ENCODE measurements at regions not wholly inside any gene's neighbourhood (a gene's known extent, or its start where the extent isn't known, plus 50 kb on each side); places are given as distances from the start of the nearest gene placed in this dataset.

GRCh38 chr3:83946049-83946448 lies 1012.7 kb upstream of the CADM2 start:
- TF ChIP-seq CTCF (conservative IDR thresholded peaks at IDR 0.05; ENCODE audit: low read depth, low read length): no peak
- Histone ChIP-seq H3K9ac (no peak overlapping the region), H3K4me1 (ENCODE audit: low read depth, poor library complexity, severe bottlenecking) (no peaks in the 10 kb centered on the region), H4K20me1 (ENCODE audit: insufficient read depth) (no peaks in the 10 kb centered on the region), H3K27ac (no peak overlapping the region), H3K4me2 (no peak overlapping the region), H3K27me3 (ENCODE audit: insufficient read depth, low read depth) (no peaks in the 10 kb centered on the region), H3K4me3 (IDR thresholded peaks at IDR 0.05; ENCODE audit: insufficient read depth, low read depth, low read length) (no peak overlapping the region), H3K79me2 (ENCODE audit: insufficient read depth, low read depth) (no peaks in the 10 kb centered on the region), H3K36me3 (ENCODE audit: insufficient read depth) (no peaks in the 10 kb centered on the region), H2AFZ (ENCODE audit: low read depth) (no peak overlapping the region)

- H3K4me2 ChIP-seq: no peak overlapping the region
- H3K4me1 ChIP-seq (ENCODE audit: low read depth, poor library complexity, severe bottlenecking): no peaks in the 10 kb centered on the region
- no peak overlapping the region for H3K27ac ChIP-seq
- no peaks in the 10 kb centered on the region for H4K20me1 ChIP-seq (ENCODE audit: insufficient read depth)
- H3K4me3 ChIP-seq (IDR thresholded peaks at IDR 0.05; ENCODE audit: insufficient read depth, low read depth, low read length): no peak overlapping the region
- TF ChIP-seq CTCF (conservative IDR thresholded peaks at IDR 0.05; ENCODE audit: low read depth, low read length): no peak
- H3K79me2 ChIP-seq (ENCODE audit: insufficient read depth, low read depth): no peaks in the 10 kb centered on the region
- H2AFZ ChIP-seq (ENCODE audit: low read depth): no peak overlapping the region
- no peaks in the 10 kb centered on the region for H3K27me3 ChIP-seq (ENCODE audit: insufficient read depth, low read depth)
- H3K36me3 ChIP-seq (ENCODE audit: insufficient read depth): no peaks in the 10 kb centered on the region
- no peak overlapping the region for H3K9ac ChIP-seq
Observed at GRCh38 chr3:83946554-83946953, 1012.2 kb upstream of the CADM2 start.

GRCh38 chr3:83948771-83949170 lies 1010.0 kb upstream of the CADM2 start:
- Histone ChIP-seq H3K27ac (no peak overlapping the region), H3K9ac (no peak overlapping the region), H3K79me2 (ENCODE audit: insufficient read depth, low read depth) (no peaks in the 10 kb centered on the region), H2AFZ (ENCODE audit: low read depth) (no peak overlapping the region), H3K27me3 (ENCODE audit: insufficient read depth, low read depth) (no peaks in the 10 kb centered on the region), H3K4me2 (no peak overlapping the region), H4K20me1 (ENCODE audit: insufficient read depth) (no peaks in the 10 kb centered on the region), H3K36me3 (ENCODE audit: insufficient read depth) (no peaks in the 10 kb centered on the region), H3K4me1 (ENCODE audit: low read depth, poor library complexity, severe bottlenecking) (no peaks in the 10 kb centered on the region), H3K4me3 (IDR thresholded peaks at IDR 0.05; ENCODE audit: insufficient read depth, low read depth, low read length) (no peak overlapping the region)
- TF ChIP-seq CTCF (conservative IDR thresholded peaks at IDR 0.05; ENCODE audit: low read depth, low read length): no peak

GRCh38 chr3:83953417-83954089 lies 1005.2 kb upstream of the CADM2 start:
- no peaks in the 10 kb centered on the region for H3K79me2 ChIP-seq (ENCODE audit: insufficient read depth, low read depth)
- H3K27me3 ChIP-seq (ENCODE audit: insufficient read depth, low read depth): no peaks in the 10 kb centered on the region
- no peak overlapping the region for H3K9ac ChIP-seq
- H3K36me3 ChIP-seq (ENCODE audit: insufficient read depth): no peaks in the 10 kb centered on the region
- H4K20me1 ChIP-seq (ENCODE audit: insufficient read depth): no peaks in the 10 kb centered on the region
- H3K4me3 ChIP-seq (IDR thresholded peaks at IDR 0.05; ENCODE audit: insufficient read depth, low read depth, low read length): no peak overlapping the region
- no peak overlapping the region for H3K27ac ChIP-seq
- H2AFZ ChIP-seq (ENCODE audit: low read depth): no peak overlapping the region
- no peaks in the 10 kb centered on the region for H3K4me1 ChIP-seq (ENCODE audit: low read depth, poor library complexity, severe bottlenecking)
- H3K4me2 ChIP-seq: no peak overlapping the region
- no peak for TF ChIP-seq CTCF (conservative IDR thresholded peaks at IDR 0.05; ENCODE audit: low read depth, low read length)
